ENCODE measurements at regions not wholly inside any gene's neighbourhood (a gene's known extent, or its start where the extent isn't known, plus 50 kb on each side); places are given as distances from the start of the nearest gene placed in this dataset.

GRCh38 chr7:84528756-84529479 lies 334.3 kb upstream of the SEMA3A start:
- TF ChIP-seq, protein P1, sequence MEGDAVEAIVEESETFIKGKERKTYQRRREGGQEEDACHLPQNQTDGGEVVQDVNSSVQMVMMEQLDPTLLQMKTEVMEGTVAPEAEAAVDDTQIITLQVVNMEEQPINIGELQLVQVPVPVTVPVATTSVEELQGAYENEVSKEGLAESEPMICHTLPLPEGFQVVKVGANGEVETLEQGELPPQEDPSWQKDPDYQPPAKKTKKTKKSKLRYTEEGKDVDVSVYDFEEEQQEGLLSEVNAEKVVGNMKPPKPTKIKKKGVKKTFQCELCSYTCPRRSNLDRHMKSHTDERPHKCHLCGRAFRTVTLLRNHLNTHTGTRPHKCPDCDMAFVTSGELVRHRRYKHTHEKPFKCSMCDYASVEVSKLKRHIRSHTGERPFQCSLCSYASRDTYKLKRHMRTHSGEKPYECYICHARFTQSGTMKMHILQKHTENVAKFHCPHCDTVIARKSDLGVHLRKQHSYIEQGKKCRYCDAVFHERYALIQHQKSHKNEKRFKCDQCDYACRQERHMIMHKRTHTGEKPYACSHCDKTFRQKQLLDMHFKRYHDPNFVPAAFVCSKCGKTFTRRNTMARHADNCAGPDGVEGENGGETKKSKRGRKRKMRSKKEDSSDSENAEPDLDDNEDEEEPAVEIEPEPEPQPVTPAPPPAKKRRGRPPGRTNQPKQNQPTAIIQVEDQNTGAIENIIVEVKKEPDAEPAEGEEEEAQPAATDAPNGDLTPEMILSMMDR (IDR thresholded peaks at IDR 0.05; ENCODE audit: control extremely low read depth, extremely low read depth, low read depth, missing control alignments) = no peak
- ChIA-PET CTCF (no interaction called here), POLR2A (no interaction called here)
- DNase-seq (ENCODE audit: extremely low spot score) = no peak

DNA sequence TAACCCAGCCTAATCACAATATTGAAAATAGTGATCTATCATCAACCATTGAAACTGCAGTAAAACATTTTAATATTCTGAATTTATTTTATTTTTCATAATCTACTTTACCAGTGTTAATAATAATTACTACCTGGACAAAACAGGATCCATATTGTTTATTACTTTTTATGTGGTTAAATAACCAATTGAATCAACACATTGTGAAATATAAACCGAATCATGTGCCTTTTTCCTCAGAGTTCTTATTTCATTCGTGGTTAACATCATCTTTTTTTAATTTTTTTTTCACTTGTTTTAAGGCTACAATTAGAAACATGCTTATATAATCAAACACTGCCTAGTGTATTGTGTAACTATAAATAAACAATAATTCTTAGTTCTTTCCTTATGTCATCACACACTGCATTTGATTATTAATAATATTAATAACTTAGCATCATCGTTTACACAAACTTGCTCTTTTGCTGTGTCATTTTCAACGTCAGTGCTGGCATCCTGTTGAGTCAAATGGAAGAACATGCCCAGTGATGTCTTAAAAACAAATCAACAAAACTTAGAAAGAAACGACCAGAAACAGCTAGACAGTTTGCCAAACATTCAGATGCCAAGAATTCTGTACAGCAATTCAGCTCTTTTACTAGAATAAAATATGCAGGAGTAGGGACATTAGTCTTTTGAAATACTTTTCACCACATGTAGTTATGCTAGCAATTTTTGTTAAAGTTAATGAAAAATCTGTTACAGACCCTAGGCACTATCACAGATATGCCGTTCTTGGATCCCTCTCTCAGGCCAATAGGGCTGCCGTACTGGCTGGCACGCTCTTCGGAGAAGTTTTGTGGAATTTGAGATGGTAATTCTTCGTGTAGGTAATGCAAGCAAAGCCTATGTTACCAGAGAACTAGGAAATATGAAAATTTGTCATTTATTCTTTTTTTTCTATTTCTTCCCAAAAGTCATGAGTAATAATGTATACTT lies 330.4 kb upstream of the SEMA3A start:
- CTCF ChIA-PET = no interaction called here
- TF ChIP-seq, protein P1 (IDR thresholded peaks at IDR 0.05; ENCODE audit: control extremely low read depth, extremely low read depth, low read depth, missing control alignments) = no peak
- no peak for DNase-seq (ENCODE audit: extremely low spot score)
- POLR2A ChIA-PET = no interaction called here

DNA sequence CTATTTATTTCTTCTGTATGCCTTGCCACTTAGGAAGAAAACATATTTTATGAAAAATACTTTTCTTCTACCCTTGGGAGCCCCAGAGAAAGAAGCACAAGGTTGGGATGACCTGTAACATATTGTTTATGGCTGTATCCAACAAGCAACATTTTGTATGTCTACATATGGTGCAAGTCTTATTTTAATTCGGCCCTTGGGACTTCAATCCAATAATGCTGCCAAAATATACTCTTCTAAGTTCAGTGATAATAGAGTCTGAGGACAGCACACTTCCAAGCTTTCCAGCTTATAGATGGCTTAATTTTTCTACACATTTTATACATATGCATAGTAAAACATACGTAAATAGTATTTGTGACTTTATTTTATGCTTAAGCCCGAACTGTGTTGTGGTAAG lies 318.5 kb upstream of the SEMA3A start:
- POLR2A ChIA-PET = no interaction called here
- CTCF ChIA-PET = no interaction called here
- no peak for DNase-seq (ENCODE audit: extremely low spot score)
- TF ChIP-seq, protein P1 (IDR thresholded peaks at IDR 0.05; ENCODE audit: control extremely low read depth, extremely low read depth, low read depth, missing control alignments) = no peak

DNA sequence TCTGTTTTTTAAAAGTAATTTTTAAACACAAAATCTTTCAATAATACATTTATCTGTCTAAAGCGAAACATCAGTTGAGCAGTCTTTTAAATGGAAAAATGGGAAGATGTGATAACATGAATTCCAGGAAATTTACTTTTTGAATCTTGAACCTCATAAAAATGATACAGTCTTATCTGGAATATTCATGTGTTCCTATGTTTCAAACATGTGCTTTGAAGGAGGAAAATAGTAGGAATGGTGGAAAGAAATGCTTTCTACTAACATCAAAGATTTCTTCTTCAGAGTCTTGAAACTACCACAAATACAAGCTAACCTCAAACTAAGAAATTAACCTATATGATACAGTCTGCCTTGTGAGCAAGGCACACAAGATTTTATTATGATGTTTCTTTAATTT lies 317.5 kb upstream of the SEMA3A start:
- TF ChIP-seq, protein P1 (IDR thresholded peaks at IDR 0.05; ENCODE audit: control extremely low read depth, extremely low read depth, low read depth, missing control alignments) = no peak
- DNase-seq (ENCODE audit: extremely low spot score) = no peak
- ChIA-PET POLR2A (no interaction called here), CTCF (no interaction called here)

DNA sequence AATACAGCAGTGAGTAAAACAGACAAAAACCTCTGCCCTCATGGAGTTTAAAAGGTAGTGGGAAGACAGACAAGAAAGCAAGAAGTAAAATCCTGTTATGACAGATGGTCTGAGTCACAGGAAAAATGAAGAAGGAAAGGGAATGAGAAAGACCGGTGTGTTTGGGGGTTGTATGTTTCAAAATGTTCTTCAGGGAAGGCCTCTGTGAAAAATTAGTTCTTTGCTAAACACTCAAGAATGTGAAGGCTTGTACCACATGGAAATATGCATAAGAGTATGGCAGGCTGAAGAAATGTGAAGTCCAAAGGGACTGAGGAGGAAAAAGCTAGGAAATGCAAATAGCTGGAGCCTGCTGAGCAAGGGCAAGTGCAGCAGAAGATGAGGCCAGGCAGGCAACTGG lies 315.9 kb upstream of the SEMA3A start:
- DNase-seq (ENCODE audit: extremely low spot score) = no peak
- POLR2A ChIA-PET = no interaction called here
- CTCF ChIA-PET = no interaction called here
- TF ChIP-seq, protein P1 (IDR thresholded peaks at IDR 0.05; ENCODE audit: control extremely low read depth, extremely low read depth, low read depth, missing control alignments) = no peak

DNA sequence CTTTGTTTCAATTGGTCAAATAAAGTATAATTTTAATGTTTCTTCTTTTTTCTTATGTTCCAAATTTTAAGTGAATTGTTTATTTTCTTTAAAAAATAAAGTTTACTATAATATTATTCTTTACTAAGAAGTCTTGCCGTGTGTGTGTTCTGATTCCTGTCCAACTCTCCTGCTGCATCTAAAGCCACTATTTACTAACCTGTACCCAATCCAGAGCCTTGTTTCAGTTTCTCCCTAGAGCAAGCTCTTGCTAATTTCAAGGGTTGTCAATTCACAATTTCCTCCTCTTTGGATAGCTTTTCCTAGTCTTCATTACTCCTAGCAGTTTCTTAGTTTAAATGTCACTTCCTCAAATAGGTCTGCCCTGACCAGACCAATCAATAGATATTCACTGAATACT lies 314.9 kb upstream of the SEMA3A start:
- CTCF ChIA-PET = no interaction called here
- POLR2A ChIA-PET = no interaction called here
- TF ChIP-seq, protein P1 (IDR thresholded peaks at IDR 0.05; ENCODE audit: control extremely low read depth, extremely low read depth, low read depth, missing control alignments) = no peak
- no peak for DNase-seq (ENCODE audit: extremely low spot score)

All from GM10248 (cell line).